Tibial nerve (tissue), 4 donors: ENCODE measurements at regions not wholly inside any gene's neighbourhood (a gene's known extent, or its start where the extent isn't known, plus 50 kb on each side); places are given as distances from the start of the nearest gene placed in this dataset.

Source experiments
- EP300 ChIP-seq, 2 donors: sonication (generic); formaldehyde crosslinking; IDR thresholded peaks; one replicate each; pipeline ENCODE4 v1.6.1; 2017; ENCODE audit warnings: antibody characterized with exemption in 2 of 2, mild to moderate bottlenecking in 1 of 2
- POLR2A ChIP-seq, 2 donors: fragments of 450-650 bp; IDR thresholded peaks; one replicate each; pipeline ENCODE4 v1.6.1; 2017; ENCODE audit warnings: antibody characterized with exemption in 2 of 2, mild to moderate bottlenecking in 2 of 2, moderate library complexity in 2 of 2
- TF ChIP-seq, protein P1 (sequence below), 5 experiments: fragments of 200-600 bp in 3 of 5; fragments of 450-650 bp in 2 of 5; sonication (generic) in 3 of 5; IDR thresholded peaks; one replicate each; pipeline ENCODE4 v1.5.1; 2016 to 2019; ENCODE audit warnings: antibody characterized with exemption in 5 of 5, mild to moderate bottlenecking in 3 of 5, moderate library complexity in 2 of 5

GRCh38 chrY:19559161-19559560, 185.4 kb downstream of the KDM5D start:
- TF ChIP-seq, protein P1, sequence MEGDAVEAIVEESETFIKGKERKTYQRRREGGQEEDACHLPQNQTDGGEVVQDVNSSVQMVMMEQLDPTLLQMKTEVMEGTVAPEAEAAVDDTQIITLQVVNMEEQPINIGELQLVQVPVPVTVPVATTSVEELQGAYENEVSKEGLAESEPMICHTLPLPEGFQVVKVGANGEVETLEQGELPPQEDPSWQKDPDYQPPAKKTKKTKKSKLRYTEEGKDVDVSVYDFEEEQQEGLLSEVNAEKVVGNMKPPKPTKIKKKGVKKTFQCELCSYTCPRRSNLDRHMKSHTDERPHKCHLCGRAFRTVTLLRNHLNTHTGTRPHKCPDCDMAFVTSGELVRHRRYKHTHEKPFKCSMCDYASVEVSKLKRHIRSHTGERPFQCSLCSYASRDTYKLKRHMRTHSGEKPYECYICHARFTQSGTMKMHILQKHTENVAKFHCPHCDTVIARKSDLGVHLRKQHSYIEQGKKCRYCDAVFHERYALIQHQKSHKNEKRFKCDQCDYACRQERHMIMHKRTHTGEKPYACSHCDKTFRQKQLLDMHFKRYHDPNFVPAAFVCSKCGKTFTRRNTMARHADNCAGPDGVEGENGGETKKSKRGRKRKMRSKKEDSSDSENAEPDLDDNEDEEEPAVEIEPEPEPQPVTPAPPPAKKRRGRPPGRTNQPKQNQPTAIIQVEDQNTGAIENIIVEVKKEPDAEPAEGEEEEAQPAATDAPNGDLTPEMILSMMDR (IDR thresholded peaks at IDR 0.05), result no peak
- TF ChIP-seq EP300 (IDR thresholded peaks at IDR 0.05) (no peak), POLR2A (IDR thresholded peaks at IDR 0.05) (no peak)
